Astrocyte (in vitro differentiated cells and primary cell): ENCODE measurements at regions not wholly inside any gene's neighbourhood (a gene's known extent, or its start where the extent isn't known, plus 50 kb on each side); places are given as distances from the start of the nearest gene placed in this dataset.
"Not testable (repeated sequence)": the region's sequence is repeated elsewhere in the genome, so short reads cannot be mapped to it uniquely, and the experiment has no call there.

ENCODE experiments used
- DNase-seq: peaks from one replicate; pipeline ENCODE4 v3.0.0-alpha.2; 2010; ENCODE audit warnings: low read depth
- FAIRE-seq: peaks from 2 replicates; lab custom pipeline; 2011; peaks lifted over from hg19 to GRCh38; lab: Jason Lieb, UNC
- H2AFZ ChIP-seq: 2 replicates; pipeline ENCODE4 v1.6.0; 2012; ENCODE audit warnings: low read depth, low read length, inconsistent platforms
- H3K27ac ChIP-seq: 2 replicates; pipeline ENCODE4 v1.5.1; 2011; ENCODE audit warnings: low read depth, low read length, inconsistent platforms
- H3K27me3 ChIP-seq: 2 replicates; pipeline ENCODE4 v1.6.0; 2011; ENCODE audit warnings: low read length, inconsistent platforms; ENCODE audit not compliant: insufficient read depth
- H3K36me3 ChIP-seq: 2 replicates; pipeline ENCODE4 v1.5.1; 2011; ENCODE audit warnings: low read length, inconsistent platforms; ENCODE audit not compliant: insufficient read depth
- H3K4me1 ChIP-seq: 2 replicates; pipeline ENCODE4 v1.5.1; 2011; ENCODE audit warnings: low read length, inconsistent platforms; ENCODE audit not compliant: insufficient read depth
- H3K4me2 ChIP-seq: 2 replicates; pipeline ENCODE4 v1.6.0; 2012; ENCODE audit warnings: low read length, inconsistent platforms
- H3K4me3 ChIP-seq: 2 replicates; pipeline ENCODE4 v1.5.1; 2011; ENCODE audit warnings: low read depth, mild to moderate bottlenecking, low read length, inconsistent platforms; ENCODE audit not compliant: insufficient read depth
- H3K79me2 ChIP-seq: 2 replicates; pipeline ENCODE4 v1.6.0; 2012; ENCODE audit warnings: mild to moderate bottlenecking, low read length, inconsistent platforms; ENCODE audit not compliant: insufficient read depth
- H3K9ac ChIP-seq: 2 replicates; pipeline ENCODE4 v1.6.0; 2012; ENCODE audit warnings: mild to moderate bottlenecking, low read length, inconsistent platforms
- H3K9me3 ChIP-seq: 2 replicates; pipeline ENCODE4 v1.5.1; 2012; ENCODE audit warnings: low read depth, mild to moderate bottlenecking, low read length, inconsistent platforms; ENCODE audit not compliant: insufficient read depth
- H4K20me1 ChIP-seq: 2 replicates; pipeline ENCODE4 v1.6.0; 2012; ENCODE audit warnings: low read length, inconsistent platforms; ENCODE audit not compliant: insufficient read depth
- H3K27ac Mint-ChIP-seq: one replicate; pipeline ENCODE4 v1.8.0; 2021; ENCODE audit warnings: mild to moderate bottlenecking, mixed read lengths; ENCODE audit not compliant: unreplicated experiment
- H3K27me3 Mint-ChIP-seq: one replicate; pipeline ENCODE4 v1.8.0; 2021; ENCODE audit warnings: low read depth, mixed read lengths; ENCODE audit not compliant: unreplicated experiment
- H3K36me3 Mint-ChIP-seq: one replicate; pipeline ENCODE4 v1.8.0; 2021; ENCODE audit warnings: low read depth, mixed read lengths; ENCODE audit not compliant: unreplicated experiment
- H3K4me1 Mint-ChIP-seq: one replicate; pipeline ENCODE4 v1.8.0; 2021; ENCODE audit warnings: low read depth, mixed read lengths; ENCODE audit not compliant: unreplicated experiment
- H3K4me3 Mint-ChIP-seq: one replicate; pipeline ENCODE4 v1.8.0; 2021; ENCODE audit warnings: mild to moderate bottlenecking, moderate library complexity, mixed read lengths; ENCODE audit not compliant: unreplicated experiment
- H3K9me3 Mint-ChIP-seq: one replicate; pipeline ENCODE4 v1.8.0; 2021; ENCODE audit warnings: mild to moderate bottlenecking, mixed read lengths; ENCODE audit not compliant: unreplicated experiment
- CTCF ChIP-seq: IDR thresholded peaks from 2 replicates; pipeline ENCODE4 v1.5.1; 2011; ENCODE audit warnings: low read depth, mild to moderate bottlenecking, inconsistent platforms, low read length, moderate library complexity; ENCODE audit not compliant: insufficient read depth
- EZH2 ChIP-seq: IDR thresholded peaks from 2 replicates; pipeline ENCODE4 v1.6.1; 2012; ENCODE audit warnings: mild to moderate bottlenecking, low read length, inconsistent platforms; ENCODE audit not compliant: insufficient read depth

- Histone ChIP-seq H3K4me1 (peaks cover 8% of the 10 kb centered on the region), H3K4me2 (peak overlapping the region; percentile 100), H3K36me3 (no peaks in the 10 kb centered on the region), H3K27me3 (no peaks in the 10 kb centered on the region), H3K4me3 (peak overlapping the region; percentile 98), H3K79me2 (peaks cover 48% of the 10 kb centered on the region), H3K27ac (peak overlapping the region; percentile 88), H3K9me3 (no peaks in the 10 kb centered on the region), H4K20me1 (peaks cover 9% of the 10 kb centered on the region), H3K9ac (peak overlapping the region; percentile 95), H2AFZ (peak overlapping the region; percentile 98)
- no peak for FAIRE-seq
- Mint-ChIP-seq H3K4me3 (peak overlapping the region; percentile 87), H3K27me3 (peaks cover 2% of the 10 kb centered on the region), H3K27ac (peak overlapping the region; percentile 36), H3K36me3 (peaks cover 10% of the 10 kb centered on the region), H3K4me1 (peaks cover 6% of the 10 kb centered on the region), H3K9me3 (no peaks in the 10 kb centered on the region)
- TF ChIP-seq CTCF = no peak
- no peak for TF ChIP-seq EZH2
- DNase-seq = peak; percentile 48
These were observed 93.8 kb upstream of the PLEKHM1 start for GRCh38 chr17:45584092-45585036.

GRCh38 chr17:45585037-45585733 is 94.7 kb upstream of the PLEKHM1 start:
- not testable (repeated sequence) for H3K27ac Mint-ChIP-seq, H4K20me1 ChIP-seq, H3K27me3 Mint-ChIP-seq, H3K36me3 Mint-ChIP-seq, H3K9me3 Mint-ChIP-seq, H3K9me3 ChIP-seq, H3K27me3 ChIP-seq, FAIRE-seq, H3K36me3 ChIP-seq, H3K4me1 ChIP-seq, H3K4me1 Mint-ChIP-seq
- H3K9ac ChIP-seq = peak overlapping the region; percentile 95
- DNase-seq = peak; percentile 61
- H3K27ac ChIP-seq = peak overlapping the region; percentile 88
- H2AFZ ChIP-seq = peak overlapping the region; percentile 86
- peak overlapping the region; percentile 98 for H3K4me3 ChIP-seq
- H3K4me3 Mint-ChIP-seq = peak overlapping the region; percentile 3
- peaks cover 39% of the 10 kb centered on the region for H3K79me2 ChIP-seq
- peak; percentile 9 for TF ChIP-seq CTCF
- peak overlapping the region; percentile 100 for H3K4me2 ChIP-seq

- not testable (repeated sequence) for DNase-seq, H3K4me1 Mint-ChIP-seq, H3K27me3 ChIP-seq, H3K27ac ChIP-seq, H3K36me3 ChIP-seq, H3K36me3 Mint-ChIP-seq, H3K27me3 Mint-ChIP-seq, H3K9me3 Mint-ChIP-seq, H4K20me1 ChIP-seq, H3K27ac Mint-ChIP-seq, H3K4me1 ChIP-seq, H3K9me3 ChIP-seq, FAIRE-seq
- peak overlapping the region; percentile 100 for H3K4me2 ChIP-seq
- H3K4me3 ChIP-seq = peak overlapping the region; percentile 98
- H2AFZ ChIP-seq = peak overlapping the region; percentile 78
- peak overlapping the region; percentile 95 for H3K9ac ChIP-seq
- peaks cover 31% of the 10 kb centered on the region for H3K79me2 ChIP-seq
- peak overlapping the region; percentile 74 for H3K4me3 Mint-ChIP-seq
These were observed 95.5 kb upstream of the PLEKHM1 start for GRCh38 chr17:45585794-45586650.

GRCh38 chr17:45586651-45586934 is 96.1 kb upstream of the PLEKHM1 start:
- H3K9me3 ChIP-seq, DNase-seq, FAIRE-seq, H3K27ac Mint-ChIP-seq, H3K4me3 ChIP-seq, H3K4me3 Mint-ChIP-seq, H3K4me1 ChIP-seq, H3K27me3 ChIP-seq, H3K36me3 ChIP-seq, H2AFZ ChIP-seq, H3K36me3 Mint-ChIP-seq, H3K9ac ChIP-seq, H3K27me3 Mint-ChIP-seq, H3K4me1 Mint-ChIP-seq, H3K27ac ChIP-seq, H4K20me1 ChIP-seq, H3K9me3 Mint-ChIP-seq: not testable (repeated sequence)
- Histone ChIP-seq H3K4me2 (peak overlapping the region; percentile 100), H3K79me2 (peaks cover 27% of the 10 kb centered on the region)
